A549 (cell line): ENCODE measurements at regions not wholly inside any gene's neighbourhood (a gene's known extent, or its start where the extent isn't known, plus 50 kb on each side); places are given as distances from the start of the nearest gene placed in this dataset.

Experiments
- CTCF ChIP-seq: fragments of >200 bp; sonication (Bioruptor Twin); formaldehyde crosslinking; IDR thresholded peaks from 3 replicates; pipeline ENCODE4 v1.5.1; 2016
- E2F6 ChIP-seq: IDR thresholded peaks from 2 replicates; pipeline ENCODE4 v1.6.1; 2012; ENCODE audit warnings: low read depth, borderline replicate concordance
- HMGXB4 ChIP-seq: fragments of 250-450 bp; sonication (Bioruptor Pico); IDR thresholded peaks from 2 replicates; pipeline ENCODE4 v1.5.0; 2021; ENCODE audit warnings: mild to moderate bottlenecking, moderate library complexity, borderline replicate concordance
- POLR2A ChIP-seq: IDR thresholded peaks from 2 replicates; pipeline ENCODE4 v1.6.1; 2012; ENCODE audit warnings: mild to moderate bottlenecking, low read length
- SREBF2 ChIP-seq: fragments of 450-650 bp; IDR thresholded peaks from 2 replicates; pipeline ENCODE4 v1.6.1; 2014; ENCODE audit warnings: mild to moderate bottlenecking, moderate library complexity

- no peak for TF ChIP-seq POLR2A
- no peak for TF ChIP-seq CTCF
- TF ChIP-seq E2F6 = no peak
- no peak for TF ChIP-seq SREBF2
- TF ChIP-seq HMGXB4 (CRISPR knock-in tag) = no peak
Observed at GRCh38 chr4:23582671-23583070, 307.2 kb downstream of the PPARGC1A start.
